Ramos (cell line): ENCODE measurements at regions not wholly inside any gene's neighbourhood (a gene's known extent, or its start where the extent isn't known, plus 50 kb on each side); places are given as distances from the start of the nearest gene placed in this dataset.
"Not testable (repeated sequence)": the region's sequence is repeated elsewhere in the genome, so short reads cannot be mapped to it uniquely, and the experiment has no call there.

Source experiments
- in situ Hi-C: fragments of 300-500 bp; cut with MboI; formaldehyde crosslinking; loops from one replicate; pipeline ENCODE4 v1.14.3; 2022; ENCODE audit warnings: low sequenced_read_pairs; ENCODE audit not compliant: unreplicated experiment

DNA sequence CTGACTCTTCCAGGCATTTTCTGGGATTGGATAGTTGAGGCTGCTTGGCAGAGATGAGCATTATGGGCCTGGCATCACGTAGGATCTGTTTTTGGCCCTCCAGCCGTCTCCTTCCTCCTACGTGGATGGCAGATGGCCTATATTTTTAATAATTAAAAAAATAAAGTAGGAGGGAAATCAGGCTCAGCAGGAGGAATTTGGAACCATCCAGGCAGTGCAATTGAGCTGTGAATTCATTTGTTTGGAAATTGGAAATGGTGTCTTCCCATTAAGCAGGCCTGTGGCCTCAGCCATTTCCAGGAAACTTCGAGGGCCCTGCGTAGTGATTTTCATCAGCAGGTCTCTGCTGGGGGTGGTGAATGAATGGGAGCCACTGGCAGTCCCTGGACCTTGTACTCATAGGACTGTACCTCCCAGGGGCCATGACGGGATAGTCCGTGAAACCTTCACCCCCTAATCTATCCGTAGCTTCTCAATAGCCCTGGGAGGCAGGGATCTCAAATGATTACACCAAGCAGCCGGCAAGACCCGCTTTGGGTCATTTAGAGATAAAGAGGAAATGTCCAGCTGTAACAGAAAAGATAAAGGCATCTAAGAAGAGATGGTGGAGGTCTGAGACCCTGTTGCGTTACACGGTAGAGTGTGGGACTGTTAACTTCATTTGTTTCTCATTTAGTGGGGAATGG, 73.1 kb upstream of the TNP1 start:
- in situ Hi-C loops = no loop called here

DNA sequence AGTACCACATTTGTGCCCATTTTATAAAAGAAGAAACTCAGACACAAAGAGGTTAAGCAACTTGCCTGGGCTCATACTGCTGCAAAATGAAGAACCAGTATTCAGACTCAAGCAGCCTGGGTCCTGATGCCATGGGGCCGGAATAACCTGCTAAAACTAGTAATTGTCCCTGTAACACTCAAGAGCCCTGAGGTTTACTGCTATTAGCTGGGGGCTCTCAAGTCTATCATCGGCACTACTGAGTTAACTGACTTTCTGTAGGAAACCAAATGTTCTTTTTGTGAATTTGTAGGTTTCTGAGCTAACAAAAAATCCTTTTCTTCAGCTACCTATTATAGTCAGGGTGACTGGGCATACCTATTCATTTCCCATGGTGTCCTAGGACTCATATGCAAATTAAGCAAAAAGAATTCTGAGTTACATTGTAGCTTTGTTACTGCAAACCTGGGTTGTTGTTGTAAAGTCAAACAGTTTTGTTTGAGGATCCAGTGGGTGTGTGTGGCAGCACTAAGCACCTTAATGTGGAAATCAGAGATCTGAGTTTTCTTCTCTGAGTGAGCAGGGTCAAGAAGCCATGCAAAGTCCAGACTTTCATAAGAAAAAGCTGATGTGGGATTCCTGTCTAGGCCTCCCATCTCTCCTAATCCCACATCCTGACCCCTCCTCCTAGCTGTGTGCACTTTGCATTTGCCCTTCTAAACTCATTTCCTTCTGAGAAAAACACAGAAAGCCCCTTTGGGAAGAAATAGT, 72.4 kb upstream of the TNP1 start:
- in situ Hi-C loops = no loop called here

DNA sequence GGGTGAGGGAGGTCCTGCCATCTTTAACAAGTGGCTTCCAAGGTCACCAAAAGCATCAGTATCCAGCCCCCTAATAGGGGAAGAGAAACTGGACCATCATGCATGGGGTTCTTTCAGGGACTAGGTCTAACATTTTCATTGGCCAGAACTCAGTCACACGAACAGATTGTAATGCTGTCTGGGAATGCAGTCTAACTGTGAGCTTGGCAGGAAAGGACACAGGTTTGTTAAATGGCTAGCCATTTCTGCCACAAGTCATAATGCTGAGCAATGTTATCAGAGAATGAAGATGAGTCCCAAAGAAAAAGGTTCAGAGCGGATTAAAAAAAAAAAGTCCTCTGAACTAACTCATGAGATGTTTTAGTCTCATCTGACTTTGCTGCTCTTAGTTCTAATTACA, 70.9 kb upstream of the TNP1 start:
- in situ Hi-C loops = no loop called here

DNA sequence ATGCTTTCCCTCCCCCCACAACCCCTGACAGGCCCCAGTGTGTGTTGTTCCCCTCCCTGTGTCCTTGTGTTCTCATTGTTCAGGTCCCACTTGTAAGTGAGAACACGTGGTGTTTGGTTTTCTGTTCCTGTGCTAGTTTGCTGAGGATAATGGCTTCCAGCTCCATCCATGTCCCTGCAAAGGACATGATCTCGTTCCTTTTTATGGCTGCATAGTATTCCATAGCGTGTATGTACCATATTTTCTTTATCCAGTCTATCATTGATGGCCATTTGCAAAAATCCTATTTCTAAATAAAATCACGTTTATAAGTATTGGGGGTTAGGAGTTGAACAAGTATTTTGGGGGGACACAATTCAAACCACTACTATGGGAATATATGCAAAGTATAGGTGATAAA, 69.5 kb upstream of the TNP1 start:
- in situ Hi-C loops = not testable (repeated sequence)

DNA sequence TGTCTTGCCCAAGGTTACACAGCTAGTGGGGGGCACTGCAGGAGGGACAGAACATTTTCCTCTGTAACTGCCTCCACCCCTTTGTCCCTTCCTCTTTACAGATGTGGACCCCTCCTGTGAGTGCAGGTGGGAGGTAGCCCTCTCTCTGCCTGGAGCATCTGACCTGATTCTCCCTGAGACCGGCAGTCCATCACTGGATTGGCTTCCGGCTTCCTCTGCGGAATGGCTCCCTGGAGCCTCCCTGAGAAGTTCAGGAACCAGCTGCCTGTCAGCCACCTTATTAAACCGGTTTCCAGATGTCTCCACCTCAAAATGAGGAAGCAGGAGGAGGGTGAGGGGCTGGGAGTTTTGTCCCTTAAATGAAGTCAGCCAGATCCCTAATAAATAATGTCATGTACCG, 67.3 kb upstream of the TNP1 start:
- in situ Hi-C loops = no loop called here

DNA sequence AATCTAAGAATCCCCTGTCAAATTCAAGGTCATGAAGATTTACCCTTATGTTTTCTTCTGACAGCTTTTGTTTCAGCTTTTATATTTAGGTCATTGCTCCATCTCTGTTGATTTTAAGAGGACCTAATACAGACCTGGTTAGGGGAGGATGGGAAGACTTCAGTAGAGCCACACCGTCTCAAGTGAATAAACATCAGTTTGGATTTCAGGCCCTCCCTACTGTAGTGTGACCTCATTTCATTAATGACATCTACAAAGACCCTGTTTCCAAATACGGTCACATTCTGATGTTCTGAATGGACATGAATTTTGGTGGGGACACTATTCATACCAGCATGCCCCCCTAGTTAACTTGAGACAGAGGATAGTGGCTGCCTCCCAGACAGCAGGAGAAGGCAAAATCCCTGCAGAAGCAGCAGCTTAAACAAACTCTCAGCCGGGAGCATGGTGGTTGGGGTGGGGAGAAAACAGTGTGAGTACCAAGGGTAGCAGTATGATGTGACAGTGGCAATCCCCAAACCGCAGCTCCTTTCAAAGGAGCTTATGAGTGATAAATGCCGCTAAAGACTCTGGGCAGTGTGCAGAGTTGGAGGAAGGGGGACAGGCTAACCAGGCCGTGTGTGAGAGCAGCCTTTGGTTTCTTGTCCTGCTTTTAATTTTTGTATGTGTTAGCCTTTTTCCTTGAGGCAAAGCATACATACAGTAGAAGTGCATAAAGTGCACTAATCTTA, 65.9 kb upstream of the TNP1 start:
- in situ Hi-C loops = no loop called here

DNA sequence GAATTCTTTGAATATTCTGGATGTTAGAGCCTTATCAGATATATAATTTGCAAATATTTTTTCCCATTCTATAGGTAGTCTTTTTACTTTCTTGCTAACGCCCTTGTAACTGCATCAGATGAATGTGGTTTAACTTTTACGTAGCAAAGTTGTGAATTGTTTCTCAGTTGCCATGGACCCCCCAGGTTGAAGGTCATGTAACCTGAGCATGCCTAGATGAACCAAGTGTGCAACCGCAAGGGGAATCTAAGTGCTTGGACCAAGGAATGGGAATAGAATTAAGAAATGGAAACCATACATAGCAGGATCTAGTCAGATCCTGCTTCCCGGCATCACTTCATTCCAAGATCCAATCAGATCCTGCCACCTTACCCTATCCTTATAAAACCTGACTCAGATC, 65.1 kb upstream of the TNP1 start:
- in situ Hi-C loops = no loop called here

DNA sequence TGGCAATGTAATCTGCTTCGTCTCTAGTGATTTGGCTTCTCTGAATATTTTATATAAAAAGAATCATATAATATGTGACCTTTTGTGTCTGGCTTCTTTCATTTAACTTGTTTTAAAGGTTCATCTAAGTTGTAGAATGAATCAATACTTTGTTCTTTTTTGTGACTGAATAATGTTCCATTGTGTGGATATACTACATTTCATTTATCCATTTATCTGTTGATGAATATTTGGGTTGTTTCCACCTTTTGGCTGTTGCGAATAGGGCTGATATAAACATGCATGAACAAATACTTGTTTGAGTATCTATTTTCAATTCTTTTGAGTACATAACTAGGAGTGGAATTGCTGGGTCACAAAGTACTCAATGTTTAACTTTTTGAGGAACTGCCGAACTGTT, 63.8 kb upstream of the TNP1 start:
- in situ Hi-C loops = no loop called here

DNA sequence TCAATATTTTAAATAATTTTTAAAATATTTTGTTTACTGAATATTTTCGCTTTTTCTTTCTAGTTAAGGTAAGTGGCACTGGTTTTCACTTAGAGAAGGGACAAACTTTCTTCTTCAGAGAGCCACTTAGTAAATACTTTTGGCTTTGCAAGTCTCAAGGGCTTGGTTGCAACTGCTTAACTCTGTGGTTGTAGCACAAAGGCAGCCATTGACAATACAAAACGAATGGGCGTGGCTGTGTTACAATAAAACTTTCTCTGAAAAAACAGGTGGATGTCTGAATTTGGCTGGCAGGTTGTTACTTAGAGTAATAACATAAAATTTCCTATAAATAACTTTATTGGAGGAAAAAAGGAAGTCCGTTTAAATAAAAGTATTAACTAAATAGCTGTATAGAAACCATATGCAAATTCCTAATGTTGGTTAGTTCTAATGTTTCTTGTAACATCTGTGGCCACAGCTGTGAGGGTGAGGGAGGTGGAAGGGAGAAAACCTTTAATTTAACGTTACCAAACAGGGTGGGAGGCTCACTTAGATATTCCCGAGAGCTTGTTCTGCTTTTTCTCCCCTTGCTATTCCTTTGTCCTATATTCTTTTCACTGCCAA, 62.4 kb upstream of the TNP1 start:
- in situ Hi-C loops = no loop called here

DNA sequence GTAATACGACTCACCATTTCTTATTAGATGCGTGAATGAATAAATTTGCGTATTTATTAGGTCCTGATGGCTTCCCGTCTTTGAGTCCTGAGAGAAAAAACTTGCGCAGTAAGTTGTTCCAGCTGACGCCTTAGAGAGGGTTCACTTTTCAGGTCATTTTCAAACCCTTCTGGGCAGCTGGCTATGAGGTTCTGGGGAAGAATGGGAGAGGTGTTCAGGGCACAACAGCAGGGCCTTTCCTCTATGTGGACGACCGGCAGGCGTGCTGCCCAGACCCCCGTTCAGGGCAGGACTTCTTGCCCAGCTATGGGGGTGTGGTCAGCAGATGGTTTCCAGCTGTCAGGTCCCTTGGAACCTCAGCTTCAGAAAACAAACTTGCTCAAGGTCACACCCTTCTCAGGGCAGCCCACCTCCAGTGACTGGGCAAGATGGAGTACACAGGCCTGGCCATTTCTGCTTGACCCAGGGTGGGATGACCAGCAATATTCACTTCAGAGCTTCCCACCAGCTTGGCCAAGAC, 61.1 kb upstream of the TNP1 start:
- in situ Hi-C loops = no loop called here

DNA sequence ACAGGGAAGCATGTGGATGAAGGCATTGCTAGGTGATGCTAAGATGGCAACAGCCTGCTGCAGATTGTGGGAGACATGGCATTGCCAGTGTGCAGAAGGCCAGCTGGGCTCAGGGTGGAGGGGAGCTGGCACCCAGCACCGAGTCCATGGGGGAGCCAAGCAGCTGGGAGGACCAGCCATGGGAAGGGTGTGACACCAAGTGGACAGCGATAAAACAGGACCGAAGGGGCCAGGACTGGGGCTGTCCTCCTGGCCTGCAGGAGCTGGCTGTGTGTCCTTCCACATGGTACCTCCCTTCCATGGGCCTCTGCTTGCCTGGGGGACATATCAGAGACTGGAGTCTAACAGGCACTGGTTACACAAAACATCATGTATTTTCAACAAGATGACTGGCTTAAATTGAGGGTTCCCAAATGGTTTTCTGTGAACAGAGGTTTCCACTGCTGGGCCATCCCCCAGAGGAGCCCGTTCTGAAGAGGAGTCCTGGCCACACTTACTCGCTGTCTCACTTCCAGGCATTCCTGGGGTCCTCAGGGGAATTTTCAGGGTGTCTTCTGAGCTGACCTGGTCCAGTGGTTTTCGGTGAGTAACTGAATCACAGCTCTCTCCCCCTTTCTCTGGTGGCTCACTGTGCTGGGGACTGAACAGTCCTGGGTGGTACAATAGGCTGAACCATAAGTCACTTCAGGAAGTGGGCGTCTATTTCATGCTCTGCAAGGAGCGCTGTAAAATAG, 60.4 kb upstream of the TNP1 start:
- in situ Hi-C loops = no loop called here

DNA sequence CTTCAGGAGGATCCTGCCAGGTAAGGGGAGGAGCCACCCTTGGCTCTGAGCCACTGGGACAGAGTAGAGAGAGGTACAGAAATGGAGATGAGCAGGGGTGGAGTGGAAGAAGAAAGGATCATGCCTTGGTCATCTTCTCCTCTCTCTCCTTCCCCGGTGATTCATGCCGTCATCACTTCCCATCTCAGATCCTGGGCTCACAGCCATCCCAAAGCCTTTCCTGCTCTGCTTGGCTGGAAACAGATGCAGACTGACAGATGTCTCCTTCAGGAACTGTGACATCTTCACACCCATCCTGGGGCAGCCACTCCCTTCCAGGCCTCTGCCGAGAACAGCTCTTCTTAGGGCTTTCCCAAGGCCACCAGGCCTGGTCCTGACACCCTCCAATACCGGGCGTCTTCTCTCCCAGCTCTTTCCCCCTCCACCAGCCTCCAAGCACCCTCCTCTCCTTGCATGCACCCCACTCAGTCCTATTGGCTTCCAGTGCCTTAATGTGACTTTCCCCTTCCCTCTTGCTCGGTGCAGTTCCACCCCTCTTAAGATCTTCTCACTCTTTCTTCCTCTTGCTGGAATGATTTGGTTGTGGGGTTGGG, 58.3 kb upstream of the TNP1 start:
- in situ Hi-C loops = no loop called here

DNA sequence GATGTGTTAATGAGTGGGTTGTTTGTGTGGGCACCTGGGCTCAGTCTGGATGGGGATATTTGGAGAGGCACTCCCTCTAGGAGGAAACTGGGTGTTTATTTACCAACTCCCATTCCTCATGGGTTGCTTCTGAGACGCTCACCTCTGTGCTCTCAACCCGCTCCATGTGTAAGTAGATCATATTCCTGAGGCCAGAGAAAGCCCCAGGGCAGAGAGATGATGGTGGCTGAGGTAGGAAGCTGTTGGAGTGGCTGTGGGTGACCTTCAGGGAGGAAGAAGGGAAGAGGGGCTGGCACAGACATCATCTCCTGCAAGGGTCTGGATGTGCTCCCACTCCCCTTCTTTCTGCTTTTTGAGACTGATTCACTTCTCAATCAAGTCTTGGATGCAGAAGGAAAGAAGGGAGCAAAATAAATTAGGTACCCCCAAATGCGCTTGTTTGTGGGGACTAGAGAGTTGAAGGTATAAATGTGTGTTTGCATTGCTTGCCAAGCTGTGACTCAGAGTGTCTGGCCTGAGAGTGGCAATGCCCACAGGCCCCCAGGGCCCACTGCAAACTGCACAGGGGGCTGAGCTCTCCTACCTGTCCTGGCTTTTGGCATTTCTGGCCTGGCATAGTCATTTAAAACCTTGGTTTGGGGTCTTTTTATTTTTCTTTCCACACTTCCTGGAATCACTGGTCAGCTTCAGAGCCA, 57.2 kb upstream of the TNP1 start:
- in situ Hi-C loops = no loop called here

DNA sequence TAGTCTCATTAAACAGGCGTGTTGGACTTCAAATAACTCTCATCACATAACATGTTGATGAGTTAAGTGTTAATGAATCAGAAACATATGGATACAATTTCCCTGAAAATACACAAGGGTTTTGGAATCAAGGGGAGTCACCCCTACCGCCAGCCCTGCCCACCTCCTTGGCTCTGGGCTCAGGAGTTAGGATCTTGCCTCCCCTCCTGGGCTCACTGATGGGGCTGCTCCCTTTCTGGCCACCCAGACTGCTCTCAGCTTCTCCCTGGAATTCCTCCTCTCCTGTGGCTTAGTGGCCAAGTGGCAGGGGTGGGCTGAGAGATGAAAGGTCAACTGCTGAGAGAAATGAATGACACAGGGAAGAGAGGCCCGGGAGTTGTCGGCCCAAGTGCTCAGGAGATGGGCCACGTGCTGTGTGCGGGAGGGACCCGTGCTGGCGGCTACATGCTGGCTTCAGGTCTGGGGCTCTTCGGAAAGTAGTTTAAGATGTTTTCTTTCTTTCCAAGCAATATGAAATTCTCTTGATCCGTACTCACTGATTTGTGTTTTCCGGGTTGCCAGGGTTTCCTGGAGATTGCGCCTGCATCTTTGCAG, 55.8 kb upstream of the TNP1 start:
- in situ Hi-C loops = no loop called here

DNA sequence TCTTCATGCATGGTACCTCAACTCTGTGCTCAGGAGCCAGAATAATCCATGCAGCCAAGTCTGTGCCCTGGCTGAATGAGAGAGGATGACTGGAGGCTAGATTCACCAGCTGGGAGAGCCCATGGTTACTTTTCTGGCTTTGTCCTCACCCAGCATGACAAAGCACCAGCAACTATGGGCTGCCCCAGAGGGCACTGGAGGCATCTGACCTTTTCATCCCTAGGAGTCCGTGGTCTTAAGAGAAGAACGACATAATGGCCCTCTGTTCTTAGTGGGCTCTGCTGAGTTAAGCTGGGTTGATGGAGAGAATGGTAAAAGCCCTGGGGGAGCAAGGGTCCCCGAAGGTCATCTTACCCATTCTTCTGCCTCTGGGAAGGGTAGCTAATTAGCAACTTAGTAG, 54.6 kb upstream of the TNP1 start:
- in situ Hi-C loops = no loop called here

DNA sequence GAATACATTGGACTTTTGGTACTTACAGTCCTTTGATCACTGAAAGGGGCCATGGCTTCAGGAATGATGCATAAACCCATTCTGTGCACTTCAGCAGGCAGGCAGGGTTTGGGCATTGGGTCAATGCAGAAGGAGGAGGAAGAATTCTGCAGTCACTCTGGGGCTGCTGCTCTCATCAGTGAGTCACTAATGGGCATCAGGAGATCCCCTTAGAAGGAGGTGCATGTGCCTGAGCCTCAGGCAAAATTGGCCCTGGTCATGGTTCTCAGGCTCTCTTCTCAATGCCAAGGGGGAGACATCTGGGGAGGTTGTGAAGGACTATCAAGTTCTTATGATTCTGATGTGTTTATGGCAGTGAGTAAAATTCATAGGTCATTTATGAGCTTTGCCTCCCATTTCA, 52.0 kb upstream of the TNP1 start:
- in situ Hi-C loops = no loop called here

DNA sequence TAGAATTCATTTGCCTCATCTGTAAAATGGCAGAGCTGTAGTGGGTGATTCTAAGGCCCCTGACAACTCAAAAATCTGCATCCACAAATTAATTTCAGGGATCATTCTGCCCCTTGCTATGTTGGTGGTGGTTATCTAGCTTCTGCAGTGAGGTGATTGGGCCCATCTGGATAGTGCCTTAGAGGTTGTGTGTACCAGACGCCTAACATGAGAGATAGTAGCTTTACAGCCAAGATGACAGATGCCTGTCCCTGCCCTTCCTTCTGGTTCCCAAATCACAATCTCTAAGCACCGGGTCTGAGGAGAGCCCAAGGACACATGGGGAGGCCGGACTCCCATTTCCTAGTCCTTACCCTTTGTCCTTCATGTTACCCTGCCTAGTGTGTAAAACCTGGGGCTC, 51.1 kb upstream of the TNP1 start:
- in situ Hi-C loops = no loop called here

DNA sequence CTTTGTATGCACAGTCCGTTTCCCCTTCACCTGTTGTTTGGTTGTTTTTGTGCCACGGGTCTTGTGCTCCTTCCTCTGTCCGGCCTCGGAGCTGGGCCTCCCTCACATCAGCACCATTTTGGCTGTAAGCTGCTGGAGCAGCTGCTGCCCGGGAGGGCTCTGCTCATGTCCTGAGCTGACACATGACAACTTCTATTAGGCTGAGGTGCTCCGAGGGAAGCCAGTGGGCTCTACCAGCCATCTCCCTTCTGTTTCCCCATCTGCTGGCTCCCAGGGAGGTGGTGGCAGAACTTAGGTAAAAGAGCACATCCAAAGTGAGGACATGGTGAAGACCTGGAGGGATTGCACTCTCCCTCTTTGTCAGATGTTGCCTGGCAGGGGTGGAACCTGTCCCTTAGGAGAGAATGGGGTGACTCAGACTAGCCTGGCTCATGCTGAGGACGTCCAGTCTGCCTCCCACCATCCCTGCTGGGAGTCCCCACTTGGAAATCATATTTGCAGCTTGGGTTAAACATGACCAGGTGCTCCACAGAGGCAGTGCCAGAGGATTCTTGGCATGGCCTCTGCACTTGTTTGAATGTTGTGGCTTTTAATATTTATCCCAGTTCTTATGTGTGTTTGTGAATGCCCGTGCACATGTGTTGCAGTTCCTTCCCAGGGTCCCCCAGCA, 49.8 kb upstream of the TNP1 start:
- in situ Hi-C loops = no loop called here
